NB4 (cell line): ENCODE measurements at regions not wholly inside any gene's neighbourhood (a gene's known extent, or its start where the extent isn't known, plus 50 kb on each side); places are given as distances from the start of the nearest gene placed in this dataset.

Source experiments
- DNase-seq: peaks from one replicate; pipeline ENCODE4 v3.0.0; 2010; ENCODE audit warnings: low read depth
- H3K4me3 ChIP-seq: one replicate; pipeline ENCODE4 v1.5.1; 2011; ENCODE audit warnings: mild to moderate bottlenecking, low read depth, low read length, moderate library complexity
- MYC ChIP-seq: IDR thresholded peaks from 2 replicates; pipeline ENCODE4 v1.6.1; 2011; ENCODE audit warnings: low read depth, low read length
- POLR2A ChIP-seq: IDR thresholded peaks from 2 replicates; pipeline ENCODE4 v1.6.1; 2011; ENCODE audit warnings: mild to moderate bottlenecking; ENCODE audit not compliant: insufficient read length; ENCODE audit errors: extremely low read depth
- TF ChIP-seq, protein P1 (sequence below): IDR thresholded peaks from 2 replicates; pipeline ENCODE4 v1.6.1; 2011; ENCODE audit warnings: low read depth, low read length
- TF ChIP-seq, protein P2 (sequence below): IDR thresholded peaks from one replicate; pipeline ENCODE4 v1.5.1; 2012; ENCODE audit warnings: low read depth, low read length

DNA sequence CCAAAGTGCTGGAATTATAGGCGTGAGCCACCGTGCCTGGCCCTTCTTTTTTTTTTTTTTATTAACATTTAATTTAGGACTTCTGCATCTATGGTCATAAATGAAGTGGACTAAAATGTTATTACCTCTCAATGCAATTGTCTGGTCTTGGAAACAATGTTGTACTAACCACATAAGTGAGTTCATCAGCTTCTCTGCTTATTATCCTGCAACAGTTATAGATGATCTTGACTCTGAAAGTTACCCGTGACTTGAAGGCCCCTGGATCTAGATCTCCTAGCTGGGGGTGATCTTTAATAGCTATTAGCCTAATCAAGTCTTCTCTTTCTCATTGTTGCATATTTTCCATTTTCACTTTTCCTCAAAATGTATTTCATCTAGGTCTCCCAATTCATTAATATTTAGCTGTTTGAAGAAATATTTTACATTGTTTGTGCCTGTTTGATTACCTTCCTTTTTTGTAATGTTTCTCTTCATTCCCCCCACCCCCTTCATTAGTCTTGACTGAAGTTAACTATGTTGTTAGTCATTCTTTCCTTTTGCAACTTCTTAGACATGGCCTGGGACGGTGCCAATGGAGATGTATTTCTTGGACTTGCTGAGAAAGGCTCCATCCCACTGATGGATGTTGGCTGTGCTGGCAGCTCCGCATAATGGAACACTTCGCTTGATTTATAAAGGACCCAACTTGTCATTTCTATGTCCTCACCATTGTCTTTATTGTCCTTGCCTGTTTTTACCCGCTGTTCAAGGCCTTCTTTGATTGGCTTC is 141.6 kb upstream of the RIOK3 start:
- TF ChIP-seq, protein P1, sequence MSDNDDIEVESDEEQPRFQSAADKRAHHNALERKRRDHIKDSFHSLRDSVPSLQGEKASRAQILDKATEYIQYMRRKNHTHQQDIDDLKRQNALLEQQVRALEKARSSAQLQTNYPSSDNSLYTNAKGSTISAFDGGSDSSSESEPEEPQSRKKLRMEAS: no peak
- TF ChIP-seq POLR2A (no peak), MYC (no peak)
- TF ChIP-seq, protein P2, sequence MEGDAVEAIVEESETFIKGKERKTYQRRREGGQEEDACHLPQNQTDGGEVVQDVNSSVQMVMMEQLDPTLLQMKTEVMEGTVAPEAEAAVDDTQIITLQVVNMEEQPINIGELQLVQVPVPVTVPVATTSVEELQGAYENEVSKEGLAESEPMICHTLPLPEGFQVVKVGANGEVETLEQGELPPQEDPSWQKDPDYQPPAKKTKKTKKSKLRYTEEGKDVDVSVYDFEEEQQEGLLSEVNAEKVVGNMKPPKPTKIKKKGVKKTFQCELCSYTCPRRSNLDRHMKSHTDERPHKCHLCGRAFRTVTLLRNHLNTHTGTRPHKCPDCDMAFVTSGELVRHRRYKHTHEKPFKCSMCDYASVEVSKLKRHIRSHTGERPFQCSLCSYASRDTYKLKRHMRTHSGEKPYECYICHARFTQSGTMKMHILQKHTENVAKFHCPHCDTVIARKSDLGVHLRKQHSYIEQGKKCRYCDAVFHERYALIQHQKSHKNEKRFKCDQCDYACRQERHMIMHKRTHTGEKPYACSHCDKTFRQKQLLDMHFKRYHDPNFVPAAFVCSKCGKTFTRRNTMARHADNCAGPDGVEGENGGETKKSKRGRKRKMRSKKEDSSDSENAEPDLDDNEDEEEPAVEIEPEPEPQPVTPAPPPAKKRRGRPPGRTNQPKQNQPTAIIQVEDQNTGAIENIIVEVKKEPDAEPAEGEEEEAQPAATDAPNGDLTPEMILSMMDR: no peak
- no peak overlapping the region for H3K4me3 ChIP-seq
- DNase-seq: no peak

DNA sequence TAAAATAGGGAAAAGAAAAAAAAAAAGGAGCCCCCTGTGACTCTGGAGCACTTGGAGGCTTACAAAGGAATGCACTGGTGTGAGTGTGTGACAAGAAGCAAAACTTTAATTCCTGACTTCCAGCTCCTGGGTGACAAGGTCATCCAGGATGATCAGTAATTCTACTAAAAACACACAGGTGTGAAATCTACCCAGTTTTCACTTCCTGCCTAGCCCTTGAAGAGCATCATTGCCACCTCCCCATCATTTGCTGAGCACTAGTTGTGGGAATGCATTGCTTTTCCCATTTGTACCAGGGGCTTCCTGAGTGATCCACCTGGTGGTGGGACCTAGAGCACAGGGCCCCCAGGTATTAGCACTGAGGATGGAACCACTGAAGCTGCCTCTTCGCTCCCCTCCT is 139.7 kb upstream of the RIOK3 start:
- no peak for DNase-seq

DNA sequence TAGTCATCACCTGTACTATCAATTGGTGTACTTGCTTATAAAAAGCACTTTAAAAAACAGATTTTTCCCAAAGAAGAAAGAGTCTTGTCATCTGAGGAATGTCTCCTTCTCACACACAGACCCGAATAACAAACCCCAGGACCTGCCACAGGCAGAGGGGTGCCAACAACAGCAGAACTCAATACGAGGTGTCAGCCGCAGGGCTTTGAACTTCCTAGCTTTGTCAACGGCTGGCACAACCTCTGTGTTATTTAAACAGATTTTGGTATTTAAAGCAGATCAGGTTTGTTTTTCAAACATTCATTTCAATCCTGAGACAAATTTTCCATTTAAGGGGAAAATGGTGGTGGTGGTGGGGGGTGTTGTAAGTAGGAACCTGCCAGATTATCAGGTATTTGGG is 138.4 kb upstream of the RIOK3 start:
- TF ChIP-seq POLR2A (no peak), MYC (no peak)
- TF ChIP-seq, protein P2: no peak
- TF ChIP-seq, protein P1: no peak
- no peak overlapping the region for H3K4me3 ChIP-seq
- DNase-seq: no peak

More for the DNA sequence above, 139.7 kb upstream of the RIOK3 start:
- no peak overlapping the region for H3K4me3 ChIP-seq
- TF ChIP-seq, protein P2: no peak
- TF ChIP-seq POLR2A: no peak
- no peak for TF ChIP-seq MYC
- TF ChIP-seq, protein P1: no peak

DNA sequence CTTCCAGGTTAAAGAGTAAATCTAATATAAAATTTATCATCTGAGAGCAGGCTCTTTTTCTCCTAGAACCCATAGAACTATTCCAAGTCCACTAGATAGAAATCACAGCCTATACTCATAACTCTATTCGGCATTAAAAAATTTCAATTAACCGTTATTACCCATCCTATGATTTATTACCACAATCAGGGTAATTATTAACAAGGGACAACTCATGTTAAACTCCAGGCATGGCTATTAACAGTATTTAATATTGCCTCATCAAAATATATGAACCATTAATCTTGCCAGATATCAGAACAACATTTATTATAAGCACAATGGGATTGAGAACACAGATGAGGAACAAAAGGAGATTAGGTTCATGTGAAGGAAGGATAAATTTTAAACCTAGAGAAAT is 136.8 kb upstream of the RIOK3 start:
- H3K4me3 ChIP-seq: no peak overlapping the region
- DNase-seq: no peak
- TF ChIP-seq, protein P1: no peak
- TF ChIP-seq, protein P2: no peak
- TF ChIP-seq MYC (no peak), POLR2A (no peak)

DNA sequence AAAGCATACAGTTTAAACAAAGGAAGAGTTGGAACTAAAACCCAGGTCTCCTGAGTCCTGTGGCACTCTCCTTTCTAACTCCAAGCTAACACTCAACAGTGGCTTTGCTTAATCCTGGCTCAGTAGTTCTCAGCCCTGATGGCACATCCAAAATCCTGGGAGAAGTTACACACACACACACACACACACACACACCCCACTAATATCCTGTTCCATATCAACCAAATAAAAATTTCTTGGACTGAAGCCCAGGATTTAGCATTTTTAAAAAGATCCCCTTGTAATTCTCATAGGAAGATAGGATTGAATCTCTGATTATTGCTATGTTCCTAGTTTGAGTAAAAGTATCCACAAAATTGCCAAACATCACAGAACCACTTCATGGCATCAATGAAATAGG is 136.1 kb upstream of the RIOK3 start:
- TF ChIP-seq MYC (no peak), POLR2A (no peak)
- TF ChIP-seq, protein P1: no peak
- TF ChIP-seq, protein P2: no peak
- no peak overlapping the region for H3K4me3 ChIP-seq
- no peak for DNase-seq
